ENCODE measurements at regions not wholly inside any gene's neighbourhood (a gene's known extent, or its start where the extent isn't known, plus 50 kb on each side); places are given as distances from the start of the nearest gene placed in this dataset.

GRCh38 chr9:107794259-107794658 lies 304.7 kb upstream of the KLF4 start:
- Histone ChIP-seq H3K27me3 (ENCODE audit: control insufficient read depth, insufficient read depth, low read length) (no peaks in the 10 kb centered on the region; the same call in 1 of the 2 replicates), H3K18ac (ENCODE audit: low read depth, low read length) (no peak overlapping the region), H3K4me2 (ENCODE audit: low read depth, low read length) (no peak overlapping the region), H2BK120ac (ENCODE audit: low read depth, low read length) (no peak overlapping the region), H3K4me3 (ENCODE audit: insufficient read depth, low read depth, low read length) (no peak overlapping the region), H3K79me1 (ENCODE audit: low read depth in 1 of 2, low read length in 2 of 2) (no peaks in the 10 kb centered on the region), H3K9me1 (ENCODE audit: insufficient read depth, low read length) (no peaks in the 10 kb centered on the region), H2AK9ac (replicated peaks; ENCODE audit: low read depth, low read length, poor library complexity) (no peak overlapping the region), H3K56ac (ENCODE audit: extremely low read depth, insufficient read depth, low read length) (no peak overlapping the region), H4K91ac (ENCODE audit: insufficient read depth, low read depth, low read length) (no peak overlapping the region), H2BK15ac (ENCODE audit: low read depth, low read length) (no peak overlapping the region), H3K4ac (ENCODE audit: low read depth, low read length) (no peak overlapping the region), H4K5ac (ENCODE audit: low read depth, low read length) (no peak overlapping the region), H4K20me1 (ENCODE audit: insufficient read depth, low read length) (no peaks in the 10 kb centered on the region), H2BK5ac (ENCODE audit: low read depth, low read length, poor library complexity, severe bottlenecking) (no peak overlapping the region), H4K8ac (ENCODE audit: low read depth in 2 of 2, low read length in 2 of 2) (no peak overlapping the region), H3K4me1 (ENCODE audit: control insufficient read depth, insufficient read depth, low read length) (no peaks in the 10 kb centered on the region), H2AK5ac (ENCODE audit: low read depth, low read length) (no peak overlapping the region), H2AFZ (replicated peaks; ENCODE audit: low read length, poor library complexity) (no peak overlapping the region), H3K14ac (replicated peaks; ENCODE audit: low read depth, low read length) (no peak overlapping the region), H3K9ac (ENCODE audit: low read depth, low read length) (no peak overlapping the region), H3K9me3 (ENCODE audit: control insufficient read depth, insufficient read depth, low read length) (no peaks in the 10 kb centered on the region), H3K23ac (ENCODE audit: low read depth, low read length) (no peak overlapping the region), H3K27ac (ENCODE audit: insufficient read depth, low read length) (no peak overlapping the region), H3K36me3 (ENCODE audit: control insufficient read depth, insufficient read depth, low read length) (no peaks in the 10 kb centered on the region), H2BK20ac (ENCODE audit: low read depth, low read length) (no peak overlapping the region)
- POLR2A ChIA-PET (ENCODE audit: unreplicated experiment) = no interaction called here
- TF ChIP-seq POLR2A (IDR thresholded peaks at IDR 0.05; ENCODE audit: low read depth, low read length) = no peak
- TF ChIP-seq MXI1 (IDR thresholded peaks at IDR 0.05; ENCODE audit: borderline replicate concordance, low read depth, low read length) = no peak
- TF ChIP-seq BHLHE40 (IDR thresholded peaks at IDR 0.05; ENCODE audit: low read depth, low read length) = no peak
- TF ChIP-seq CEBPB (IDR thresholded peaks at IDR 0.05; ENCODE audit: low read depth, low read length) = no peak
- TF ChIP-seq MAZ (IDR thresholded peaks at IDR 0.05; ENCODE audit: borderline replicate concordance, low read depth, low read length) = no peak
- no peak for TF ChIP-seq CTCF (conservative IDR thresholded peaks at IDR 0.05; ENCODE audit: low read depth, low read length)
- TF ChIP-seq USF2 (IDR thresholded peaks at IDR 0.05; ENCODE audit: low read depth, low read length) = no peak
- no peak for TF ChIP-seq NFE2L2 (IDR thresholded peaks at IDR 0.05; ENCODE audit: low read depth, low read length)
- TF ChIP-seq RCOR1 (IDR thresholded peaks at IDR 0.05; ENCODE audit: insufficient replicate concordance, low read length) = no peak
- in situ Hi-C loops (cut with MboI; ENCODE audit: low sequenced_read_pairs) = no loop called here
- DNase-seq (no peak), ATAC-seq (ENCODE audit: low read depth) (no peak)
- WGBS, 2 experiments (ENCODE audit: extremely low coverage in 2 of 2, insufficient read length in 1 of 2) = no CpG with 5 or more reads among the region's 2 CpGs
- CTCF ChIA-PET = no interaction called here
- intact Hi-C loops (cut with micrococcal nuclease) = no loop called here
- no TSS peak for BruUV-seq (replicated peaks)
- dilution Hi-C loops (cut with HindIII; ENCODE audit: low sequenced_read_pairs, unreplicated experiment) = no loop called here
